Activated CD8-positive, alpha-beta T cell treated with anti-CD3 and anti-CD28 coated beads for 36 hours (primary cell): ENCODE measurements at regions not wholly inside any gene's neighbourhood (a gene's known extent, or its start where the extent isn't known, plus 50 kb on each side); places are given as distances from the start of the nearest gene placed in this dataset.

Experiments used
- ATAC-seq: fragments of 200-7000 bp; cut with Tn5 transposase; one replicate; pipeline ENCODE4 v1.10.0; 2021; ENCODE audit warnings: mild to moderate bottlenecking, moderate library complexity
- CTCF ChIA-PET: fragments of 350-600 bp; sonication (Branson Sonifier 250); formaldehyde crosslinking; loops from one replicate; lab custom pipeline; 2021; ENCODE audit warnings: antibody characterized with exemption; lab: Charles Lee
- POLR2A ChIA-PET: fragments of 350-600 bp; sonication (Branson Sonifier 250); formaldehyde crosslinking; loops from one replicate; lab custom pipeline; 2021; ENCODE audit warnings: antibody characterized with exemption; lab: Charles Lee
- DNase-seq: peaks from one replicate; pipeline ENCODE4 v3.0.0-alpha.2; 2020
- H3K27ac Mint-ChIP-seq: one replicate; pipeline ENCODE4 v1.8.0; 2021; ENCODE audit warnings: mild to moderate bottlenecking, mixed read lengths
- H3K27me3 Mint-ChIP-seq: one replicate; pipeline ENCODE4 v1.8.0; 2021; ENCODE audit warnings: mixed read lengths
- H3K36me3 Mint-ChIP-seq: one replicate; pipeline ENCODE4 v1.8.0; 2021; ENCODE audit warnings: low read depth, mixed read lengths
- H3K4me1 Mint-ChIP-seq: one replicate; pipeline ENCODE4 v1.8.0; 2021; ENCODE audit warnings: low read depth, mixed read lengths
- H3K4me3 Mint-ChIP-seq: one replicate; pipeline ENCODE4 v1.8.0; 2021; ENCODE audit warnings: mild to moderate bottlenecking, moderate library complexity, mixed read lengths
- H3K9me3 Mint-ChIP-seq: one replicate; pipeline ENCODE4 v1.8.0; 2021; ENCODE audit warnings: mixed read lengths
- intact Hi-C: fragments of 100-400 bp; cut with micrococcal nuclease; formaldehyde crosslinking; loops from one replicate; pipeline ENCODE4 v1.10.0; 2022
- TF ChIP-seq, protein P1 (sequence below): fragments of 200-600 bp; IDR thresholded peaks from one replicate; pipeline ENCODE4 v1.8.0; 2022; ENCODE audit warnings: antibody characterized with exemption, mild to moderate bottlenecking

GRCh38 chr2:215602997-215603396, 167.1 kb upstream of the FN1 start:
- no peak for DNase-seq
- H3K27ac Mint-ChIP-seq: no peak overlapping the region
- H3K4me1 Mint-ChIP-seq: no peaks in the 10 kb centered on the region
- CTCF ChIA-PET: no interaction called here
- intact Hi-C loops: no loop called here
- H3K4me3 Mint-ChIP-seq: no peak overlapping the region
- no peaks in the 10 kb centered on the region for H3K36me3 Mint-ChIP-seq
- H3K27me3 Mint-ChIP-seq: peaks cover 6% of the 10 kb centered on the region
- POLR2A ChIA-PET: no interaction called here
- ATAC-seq: no peak
- no peaks in the 10 kb centered on the region for H3K9me3 Mint-ChIP-seq
- TF ChIP-seq, protein P1, sequence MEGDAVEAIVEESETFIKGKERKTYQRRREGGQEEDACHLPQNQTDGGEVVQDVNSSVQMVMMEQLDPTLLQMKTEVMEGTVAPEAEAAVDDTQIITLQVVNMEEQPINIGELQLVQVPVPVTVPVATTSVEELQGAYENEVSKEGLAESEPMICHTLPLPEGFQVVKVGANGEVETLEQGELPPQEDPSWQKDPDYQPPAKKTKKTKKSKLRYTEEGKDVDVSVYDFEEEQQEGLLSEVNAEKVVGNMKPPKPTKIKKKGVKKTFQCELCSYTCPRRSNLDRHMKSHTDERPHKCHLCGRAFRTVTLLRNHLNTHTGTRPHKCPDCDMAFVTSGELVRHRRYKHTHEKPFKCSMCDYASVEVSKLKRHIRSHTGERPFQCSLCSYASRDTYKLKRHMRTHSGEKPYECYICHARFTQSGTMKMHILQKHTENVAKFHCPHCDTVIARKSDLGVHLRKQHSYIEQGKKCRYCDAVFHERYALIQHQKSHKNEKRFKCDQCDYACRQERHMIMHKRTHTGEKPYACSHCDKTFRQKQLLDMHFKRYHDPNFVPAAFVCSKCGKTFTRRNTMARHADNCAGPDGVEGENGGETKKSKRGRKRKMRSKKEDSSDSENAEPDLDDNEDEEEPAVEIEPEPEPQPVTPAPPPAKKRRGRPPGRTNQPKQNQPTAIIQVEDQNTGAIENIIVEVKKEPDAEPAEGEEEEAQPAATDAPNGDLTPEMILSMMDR: no peak

DNA sequence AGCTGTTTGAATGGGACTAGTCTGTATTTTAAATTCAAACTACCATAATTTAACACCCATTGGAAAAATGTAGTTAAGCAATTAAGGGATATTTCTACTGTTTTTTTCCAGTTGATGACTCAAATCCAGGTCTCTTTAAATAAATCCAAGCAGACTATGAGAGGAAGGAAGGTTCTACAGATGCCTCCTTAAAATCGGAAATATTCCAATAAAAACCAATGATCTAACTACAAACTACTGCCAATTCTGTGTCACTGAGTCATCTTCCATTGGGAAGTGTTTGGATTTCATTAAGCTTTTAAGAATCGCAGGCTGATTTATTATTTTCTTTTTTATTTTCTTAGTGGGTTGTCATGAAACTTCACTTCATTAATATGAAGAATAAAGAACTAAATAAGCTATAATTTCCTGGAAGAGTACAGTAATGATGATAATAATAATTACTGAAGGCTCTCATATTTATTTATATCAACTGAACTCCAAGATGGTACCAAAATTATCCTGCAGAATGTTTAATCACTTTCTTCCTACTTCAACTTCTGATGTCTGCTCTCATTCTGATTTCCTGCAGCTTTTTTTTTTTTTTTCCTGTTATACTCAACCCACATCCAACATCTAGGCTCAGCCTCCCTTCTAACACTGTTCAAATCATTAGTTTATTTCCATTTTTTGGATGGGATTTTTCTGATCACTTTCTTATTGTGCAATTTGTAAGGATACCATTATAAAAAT, 166.3 kb upstream of the FN1 start:
- Mint-ChIP-seq H3K36me3 (no peaks in the 10 kb centered on the region), H3K27ac (no peak overlapping the region), H3K4me3 (no peak overlapping the region), H3K27me3 (peaks cover 6% of the 10 kb centered on the region), H3K9me3 (no peaks in the 10 kb centered on the region), H3K4me1 (no peaks in the 10 kb centered on the region)
- CTCF ChIA-PET: interaction anchor here (1.0 to 1.5 kb wide), 2 partner anchors 18 to 329 kb away, joined by 3 read pairs; no protein-coding TSS in a partner anchor
- intact Hi-C loops: no loop called here
- POLR2A ChIA-PET: no interaction called here
- DNase-seq: no peak
- TF ChIP-seq, protein P1: no peak
- ATAC-seq: no peak

GRCh38 chr2:215601526-215601925, 165.7 kb upstream of the FN1 start:
- intact Hi-C loops: no loop called here
- TF ChIP-seq, protein P1: no peak
- no peak overlapping the region for H3K4me3 Mint-ChIP-seq
- H3K9me3 Mint-ChIP-seq: no peaks in the 10 kb centered on the region
- no peak overlapping the region for H3K27ac Mint-ChIP-seq
- ChIA-PET POLR2A (no interaction called here), CTCF (interaction anchor here (1.0 to 1.5 kb wide), 2 partner anchors 19 to 329 kb away, joined by 3 read pairs; no protein-coding TSS in a partner anchor)
- DNase-seq (no peak), ATAC-seq (no peak)
- no peaks in the 10 kb centered on the region for H3K36me3 Mint-ChIP-seq
- no peaks in the 10 kb centered on the region for H3K4me1 Mint-ChIP-seq
- peaks cover 6% of the 10 kb centered on the region for H3K27me3 Mint-ChIP-seq

DNA sequence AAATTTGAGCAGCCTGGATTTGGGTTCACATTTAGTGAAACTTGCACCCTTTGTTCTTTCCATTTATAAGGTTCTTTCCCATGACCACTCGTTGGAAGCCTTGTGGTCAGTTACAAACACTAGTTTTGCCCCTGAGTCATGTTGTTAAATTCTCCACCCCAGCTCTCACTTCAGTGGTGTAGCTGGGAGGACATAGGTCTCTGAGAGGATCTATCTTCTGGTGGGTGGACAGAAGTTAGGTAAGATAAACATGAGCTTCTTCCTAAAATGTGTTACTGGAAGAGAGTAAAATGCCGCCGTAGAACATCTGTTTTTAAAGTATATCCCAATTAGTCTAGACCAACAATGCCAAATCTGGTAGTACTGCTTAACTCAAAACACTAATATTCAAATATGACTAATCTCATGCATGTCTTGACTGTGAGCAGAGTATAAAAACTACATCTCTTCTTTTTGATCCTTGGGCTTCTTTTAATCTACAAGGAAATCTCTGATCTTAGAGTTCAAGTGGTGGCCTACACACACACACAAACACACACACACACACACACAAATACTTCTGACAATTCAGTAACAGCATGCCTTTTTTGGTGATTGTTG, 162.6 kb upstream of the FN1 start:
- H3K36me3 Mint-ChIP-seq: no peaks in the 10 kb centered on the region
- CTCF ChIA-PET: no interaction called here
- no peak overlapping the region for H3K4me3 Mint-ChIP-seq
- peaks cover 6% of the 10 kb centered on the region for H3K27me3 Mint-ChIP-seq
- H3K27ac Mint-ChIP-seq: no peak overlapping the region
- intact Hi-C loops: no loop called here
- POLR2A ChIA-PET: no interaction called here
- no peak for ATAC-seq
- TF ChIP-seq, protein P1: no peak
- no peak for DNase-seq
- H3K9me3 Mint-ChIP-seq: no peaks in the 10 kb centered on the region
- H3K4me1 Mint-ChIP-seq: no peaks in the 10 kb centered on the region

DNA sequence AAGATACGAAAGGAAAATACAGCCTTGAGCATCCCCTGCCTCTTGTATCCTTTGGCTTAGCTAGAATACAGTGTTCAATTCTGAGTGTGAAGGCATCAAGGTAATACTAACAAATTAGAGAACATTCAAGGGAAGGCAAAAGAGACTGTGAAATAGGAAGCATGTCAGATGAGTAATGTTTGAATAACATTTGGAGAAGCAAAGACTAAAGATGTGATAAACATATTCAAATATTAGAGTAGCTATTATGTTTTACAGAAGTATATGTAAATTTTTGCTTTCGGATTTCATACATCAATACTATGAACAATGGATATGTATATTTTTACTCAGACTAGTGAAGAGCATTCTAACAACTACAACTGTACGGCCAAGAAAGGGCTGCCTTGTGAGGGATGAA, 161.7 kb upstream of the FN1 start:
- ChIA-PET CTCF (no interaction called here), POLR2A (no interaction called here)
- Mint-ChIP-seq H3K27ac (no peak overlapping the region), H3K9me3 (no peaks in the 10 kb centered on the region), H3K27me3 (peaks cover 6% of the 10 kb centered on the region), H3K4me3 (no peak overlapping the region), H3K4me1 (no peaks in the 10 kb centered on the region), H3K36me3 (no peaks in the 10 kb centered on the region)
- ATAC-seq (no peak), DNase-seq (no peak)
- TF ChIP-seq, protein P1: no peak
- intact Hi-C loops: no loop called here
